Astrocyte (in vitro differentiated cells and primary cell): ENCODE measurements at regions not wholly inside any gene's neighbourhood (a gene's known extent, or its start where the extent isn't known, plus 50 kb on each side); places are given as distances from the start of the nearest gene placed in this dataset.
"Not testable (repeated sequence)": the region's sequence is repeated elsewhere in the genome, so short reads cannot be mapped to it uniquely, and the experiment has no call there.

Experiments used
- EZH2 ChIP-seq: IDR thresholded peaks from 2 replicates; pipeline ENCODE4 v1.6.1; 2012; ENCODE audit warnings: mild to moderate bottlenecking, low read length, inconsistent platforms; ENCODE audit not compliant: insufficient read depth
- TF ChIP-seq, protein P1 (sequence below): IDR thresholded peaks from 2 replicates; pipeline ENCODE4 v1.5.1; 2011; ENCODE audit warnings: low read depth, mild to moderate bottlenecking, inconsistent platforms, low read length, moderate library complexity; ENCODE audit not compliant: insufficient read depth

DNA sequence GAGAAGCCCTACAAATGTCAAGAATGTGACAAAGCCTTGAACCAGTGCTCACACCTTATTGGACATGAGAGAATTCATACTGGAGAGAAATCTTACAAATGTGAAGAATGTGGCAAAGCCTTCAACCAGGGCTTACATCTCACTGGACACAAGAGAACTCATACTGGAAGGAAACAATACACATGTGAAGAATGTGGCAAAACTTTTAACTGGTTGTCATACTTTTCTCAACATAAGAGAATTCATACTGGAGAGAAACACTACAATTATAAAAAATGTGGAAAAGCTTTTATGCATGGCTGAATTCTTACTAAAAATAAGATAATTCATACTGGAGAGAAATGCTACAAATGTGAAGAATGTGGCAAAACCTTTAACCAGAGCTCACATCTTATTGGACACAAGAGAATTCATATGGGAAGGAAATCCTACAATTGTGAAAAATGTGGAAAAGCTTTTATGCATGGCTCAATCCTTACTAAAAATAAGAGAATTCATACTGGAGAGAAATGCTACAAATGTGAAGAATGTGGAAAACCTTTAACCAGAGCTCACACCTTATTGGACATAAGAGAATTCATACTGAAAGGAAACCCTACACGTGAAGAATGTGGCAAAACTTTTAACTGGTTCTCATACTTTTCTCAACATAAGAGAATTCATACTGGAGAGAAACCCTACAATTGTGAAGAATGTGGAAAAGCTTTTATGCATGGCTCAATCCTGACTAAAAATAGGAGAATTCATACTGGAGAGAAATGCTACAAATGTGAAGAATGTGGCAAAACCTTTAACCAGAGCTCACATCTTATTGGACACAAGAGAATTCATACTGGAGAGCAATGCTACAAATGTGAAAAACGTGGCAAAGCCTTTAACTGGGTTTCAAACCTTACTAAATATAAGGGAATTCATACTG lies 350.6 kb upstream of the NUPR2 start:
- TF ChIP-seq EZH2: not testable (repeated sequence)
- TF ChIP-seq, protein P1, sequence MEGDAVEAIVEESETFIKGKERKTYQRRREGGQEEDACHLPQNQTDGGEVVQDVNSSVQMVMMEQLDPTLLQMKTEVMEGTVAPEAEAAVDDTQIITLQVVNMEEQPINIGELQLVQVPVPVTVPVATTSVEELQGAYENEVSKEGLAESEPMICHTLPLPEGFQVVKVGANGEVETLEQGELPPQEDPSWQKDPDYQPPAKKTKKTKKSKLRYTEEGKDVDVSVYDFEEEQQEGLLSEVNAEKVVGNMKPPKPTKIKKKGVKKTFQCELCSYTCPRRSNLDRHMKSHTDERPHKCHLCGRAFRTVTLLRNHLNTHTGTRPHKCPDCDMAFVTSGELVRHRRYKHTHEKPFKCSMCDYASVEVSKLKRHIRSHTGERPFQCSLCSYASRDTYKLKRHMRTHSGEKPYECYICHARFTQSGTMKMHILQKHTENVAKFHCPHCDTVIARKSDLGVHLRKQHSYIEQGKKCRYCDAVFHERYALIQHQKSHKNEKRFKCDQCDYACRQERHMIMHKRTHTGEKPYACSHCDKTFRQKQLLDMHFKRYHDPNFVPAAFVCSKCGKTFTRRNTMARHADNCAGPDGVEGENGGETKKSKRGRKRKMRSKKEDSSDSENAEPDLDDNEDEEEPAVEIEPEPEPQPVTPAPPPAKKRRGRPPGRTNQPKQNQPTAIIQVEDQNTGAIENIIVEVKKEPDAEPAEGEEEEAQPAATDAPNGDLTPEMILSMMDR: not testable (repeated sequence)
